H9 (cell line): ENCODE measurements at regions not wholly inside any gene's neighbourhood (a gene's known extent, or its start where the extent isn't known, plus 50 kb on each side); places are given as distances from the start of the nearest gene placed in this dataset.

Experiments
- DNase-seq: peaks from one replicate; pipeline ENCODE4 v3.0.0-alpha.2; 2017
- H2AFZ ChIP-seq: one replicate; pipeline ENCODE4 v1.6.1; 2013; ENCODE audit warnings: mild to moderate bottlenecking, low read length, control low read depth, moderate library complexity
- H2AK5ac ChIP-seq: 2 replicates; pipeline ENCODE4 v1.6.1; 2013; ENCODE audit warnings: low read length, control low read depth, mixed read lengths; ENCODE audit not compliant: insufficient read length
- H2BK120ac ChIP-seq: one replicate; pipeline ENCODE4 v1.6.1; 2013; ENCODE audit warnings: low read depth, mild to moderate bottlenecking, low read length, control low read depth, inconsistent platforms; ENCODE audit not compliant: poor library complexity, severe bottlenecking
- H2BK12ac ChIP-seq: 2 replicates; pipeline ENCODE4 v1.6.1; 2013; ENCODE audit warnings: low read length, control low read depth, mixed read lengths, low read depth; ENCODE audit not compliant: insufficient read length
- H2BK15ac ChIP-seq: 2 replicates; pipeline ENCODE4 v1.6.1; 2013; ENCODE audit warnings: low read depth, low read length, control low read depth
- H2BK20ac ChIP-seq: one replicate; pipeline ENCODE4 v1.6.1; 2013; ENCODE audit warnings: low read depth, mild to moderate bottlenecking, low read length, control low read depth, inconsistent platforms; ENCODE audit not compliant: poor library complexity, severe bottlenecking
- H2BK5ac ChIP-seq: 2 replicates; pipeline ENCODE4 v1.6.1; 2013; ENCODE audit warnings: low read length, control low read depth, mixed read lengths; ENCODE audit not compliant: insufficient read length
- H3K14ac ChIP-seq: 2 replicates; pipeline ENCODE4 v1.6.1; 2013; ENCODE audit warnings: low read length, control low read depth; ENCODE audit not compliant: insufficient read depth
- H3K18ac ChIP-seq: 2 replicates; pipeline ENCODE4 v1.6.1; 2013; ENCODE audit warnings: low read depth, mild to moderate bottlenecking, mixed read lengths, low read length, control low read depth; ENCODE audit not compliant: insufficient read length
- H3K23ac ChIP-seq: 2 replicates; pipeline ENCODE4 v1.6.1; 2013; ENCODE audit warnings: low read length, control low read depth, mixed read lengths, low read depth; ENCODE audit not compliant: insufficient read length
- H3K23me2 ChIP-seq: 2 replicates; pipeline ENCODE4 v1.6.1; 2013; ENCODE audit warnings: low read depth, mild to moderate bottlenecking, mixed read lengths, low read length, control low read depth; ENCODE audit not compliant: insufficient read length, poor library complexity, severe bottlenecking
- H3K27ac ChIP-seq: 2 replicates; pipeline ENCODE4 v1.5.1; 2013; ENCODE audit warnings: low read length, control low read depth, mixed read lengths, low read depth; ENCODE audit not compliant: insufficient read length
- H3K27me3 ChIP-seq: 2 replicates; pipeline ENCODE4 v1.6.1; 2013; ENCODE audit warnings: low read length, control low read depth, inconsistent platforms; ENCODE audit not compliant: insufficient read depth
- H3K4ac ChIP-seq: 2 replicates; pipeline ENCODE4 v1.6.1; 2013; ENCODE audit warnings: low read depth, mild to moderate bottlenecking, control low read depth, inconsistent platforms, low read length, moderate library complexity
- H3K4me1 ChIP-seq: 2 replicates; pipeline ENCODE4 v1.6.1; 2013; ENCODE audit warnings: low read length, control low read depth, inconsistent platforms; ENCODE audit not compliant: insufficient read depth
- H3K4me2 ChIP-seq: 2 replicates; pipeline ENCODE4 v1.6.1; 2013; ENCODE audit warnings: low read length, control low read depth, mixed read lengths; ENCODE audit not compliant: insufficient read length, insufficient read depth
- H3K56ac ChIP-seq: 2 replicates; pipeline ENCODE4 v1.6.1; 2013; ENCODE audit warnings: low read depth, mild to moderate bottlenecking, mixed read lengths, low read length, control low read depth; ENCODE audit not compliant: insufficient read length
- H3K79me1 ChIP-seq: 2 replicates; pipeline ENCODE4 v1.6.1; 2013; ENCODE audit warnings: low read depth, mild to moderate bottlenecking, moderate library complexity, low read length, control low read depth, inconsistent platforms; ENCODE audit not compliant: insufficient read depth, poor library complexity, severe bottlenecking
- H3K79me2 ChIP-seq: 2 replicates; pipeline ENCODE4 v1.6.1; 2013; ENCODE audit warnings: low read length, control low read depth, inconsistent platforms; ENCODE audit not compliant: insufficient read depth
- H3K9ac ChIP-seq: 2 replicates; pipeline ENCODE4 v1.6.1; 2013; ENCODE audit warnings: low read length, control low read depth, mixed read lengths; ENCODE audit not compliant: insufficient read length; ENCODE audit errors: extremely low read depth
- H3K9me3 ChIP-seq: one replicate; pipeline ENCODE4 v1.6.1; 2013; ENCODE audit warnings: low read depth, low read length, inconsistent platforms; ENCODE audit not compliant: control insufficient read depth
- H3T11ph ChIP-seq: one replicate; pipeline ENCODE4 v1.6.1; 2013; ENCODE audit warnings: mild to moderate bottlenecking, low read length, control low read depth, inconsistent platforms
- H4K20me1 ChIP-seq: one replicate; pipeline ENCODE4 v1.6.1; 2013; ENCODE audit not compliant: control insufficient read depth, insufficient read length, insufficient read depth
- H4K5ac ChIP-seq: 2 replicates; pipeline ENCODE4 v1.6.1; 2013; ENCODE audit warnings: low read depth, mild to moderate bottlenecking, mixed read lengths, low read length, control low read depth; ENCODE audit not compliant: insufficient read length
- H4K8ac ChIP-seq: replicated peaks from 2 replicates; pipeline ENCODE4 v1.6.1; 2013; ENCODE audit warnings: low read length, control low read depth, mixed read lengths, low read depth; ENCODE audit not compliant: insufficient read length
- H4K91ac ChIP-seq: 2 replicates; pipeline ENCODE4 v1.6.1; 2013; ENCODE audit warnings: low read depth, mild to moderate bottlenecking, moderate library complexity, mixed read lengths, low read length, control low read depth; ENCODE audit not compliant: insufficient read length
- H3K27ac Mint-ChIP-seq, 3 experiments: 2 replicates in 2 of 3; 3 replicates in 1 of 3; pipeline ENCODE4 v1.8.0; 2020 to 2021; ENCODE audit warnings: mixed read lengths in 3 of 3, mild to moderate bottlenecking in 1 of 3, moderate library complexity in 1 of 3
- H3K27me3 Mint-ChIP-seq: 2 replicates; pipeline ENCODE4 v1.8.0; 2021; ENCODE audit warnings: low read depth, mild to moderate bottlenecking, moderate library complexity, mixed read lengths
- H3K36me3 Mint-ChIP-seq, 3 experiments: 2 replicates in 2 of 3; 3 replicates in 1 of 3; pipeline ENCODE4 v1.8.0; 2020 to 2021; ENCODE audit warnings: low read depth in 3 of 3, mixed read lengths in 3 of 3; ENCODE audit not compliant: insufficient read depth in 1 of 3
- H3K4me1 Mint-ChIP-seq, 2 experiments: 2 replicates each; pipeline ENCODE4 v1.8.0; 2020; ENCODE audit warnings: mixed read lengths in 2 of 2
- H3K4me3 Mint-ChIP-seq, 2 experiments: 2 replicates in 1 of 2; 3 replicates in 1 of 2; pipeline ENCODE4 v1.8.0; 2020 to 2021; ENCODE audit warnings: mild to moderate bottlenecking in 2 of 2, mixed read lengths in 2 of 2, moderate library complexity in 1 of 2
- H3K9me3 Mint-ChIP-seq, 2 experiments: 2 replicates in 1 of 2; 3 replicates in 1 of 2; pipeline ENCODE4 v1.8.0; 2020; ENCODE audit warnings: mild to moderate bottlenecking in 2 of 2, mixed read lengths in 2 of 2, moderate library complexity in 1 of 2
- CTCF ChIP-seq: fragments of 200-600 bp; sonication (generic); conservative IDR thresholded peaks from 3 replicates; pipeline ENCODE4 v1.8.0; 2021; ENCODE audit warnings: antibody characterized with exemption, mild to moderate bottlenecking
- WGBS: extraction: QIAGEN DNeasy Blood & Tissue Kit; methylation state at CpG from one replicate; pipeline ENCODE4 v1.1.7; 2013; ENCODE audit warnings: missing lambda C conversion rate, low lambda C conversion rate, mixed read lengths; ENCODE audit not compliant: insufficient read length; ENCODE audit errors: extremely low coverage; 5-methylcytosine and 5-hydroxymethylcytosine counted together

DNA sequence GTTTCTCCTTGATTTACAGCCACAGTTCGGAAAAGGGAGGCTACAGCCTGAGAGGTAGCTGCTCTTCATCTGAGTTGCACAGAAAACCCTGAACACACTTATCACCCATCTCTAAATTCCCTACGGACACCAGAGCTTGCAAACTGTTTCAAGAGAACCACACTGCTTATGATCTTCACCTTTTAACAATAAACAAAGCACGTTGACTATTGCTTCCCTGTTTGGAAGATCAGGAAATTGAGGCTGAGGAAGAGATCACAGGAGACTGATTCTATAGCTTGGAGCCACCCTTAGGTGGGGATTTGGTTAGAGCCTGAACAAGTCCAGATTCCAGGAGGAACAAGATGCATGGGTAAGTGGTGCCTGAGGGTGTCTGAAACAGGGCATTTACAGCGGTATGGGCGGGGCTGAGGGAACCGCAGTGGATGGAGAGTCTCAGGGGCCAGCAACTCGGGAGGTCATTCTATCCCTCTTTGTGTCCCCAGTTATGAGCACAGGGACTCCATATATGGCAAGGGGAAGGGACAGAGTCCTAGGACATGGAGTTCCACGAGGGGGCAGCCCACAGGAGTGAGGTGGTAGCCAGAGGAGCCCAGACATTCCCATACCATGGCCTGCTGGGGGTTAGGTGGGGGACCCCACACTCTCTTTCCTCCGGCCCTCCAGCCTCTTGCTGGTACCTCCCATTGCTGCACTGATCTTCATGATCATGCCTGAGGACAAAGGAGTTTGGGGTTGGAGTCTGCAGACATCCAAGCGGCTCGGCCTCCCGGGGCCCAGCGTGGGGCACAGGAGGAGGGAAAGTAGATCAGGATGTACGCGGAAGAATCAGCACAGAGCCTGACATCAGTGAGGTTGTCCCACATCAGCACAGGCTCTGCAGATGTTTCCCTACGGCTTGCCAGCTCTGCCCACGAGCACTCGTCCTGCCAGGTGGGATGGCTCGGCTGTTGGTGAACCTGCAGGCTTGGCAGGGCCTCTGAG, 162.3 kb upstream of the ZNF536 start:
- H3K27ac ChIP-seq: no peak overlapping the region
- H3K79me2 ChIP-seq: no peaks in the 10 kb centered on the region
- H3K14ac ChIP-seq: no peak overlapping the region; the same call in 1 of the 2 replicates
- DNase-seq: peak; percentile 26
- no peak overlapping the region for H2BK12ac ChIP-seq
- H3K4me1 ChIP-seq: no peaks in the 10 kb centered on the region
- no peak overlapping the region for H2AK5ac ChIP-seq
- no peaks in the 10 kb centered on the region for H3K23me2 ChIP-seq
- H2AFZ ChIP-seq: no peak overlapping the region
- H3K23ac ChIP-seq: no peak overlapping the region
- H3K27me3 ChIP-seq: no peaks in the 10 kb centered on the region
- no peak overlapping the region for H3K4ac ChIP-seq
- H4K8ac ChIP-seq: no peak overlapping the region
- TF ChIP-seq CTCF: peak; percentile 31; the same call in 2 of the 3 replicates
- H2BK15ac ChIP-seq: no peak overlapping the region
- Mint-ChIP-seq H3K4me3 (no peak overlapping the region), H3K36me3 (no peaks in the 10 kb centered on the region; a peak in 1 of 7 replicates), H3K27me3 (peaks cover 3% of the 10 kb centered on the region), H3K4me1 (peaks cover 4 to 9% of the 10 kb centered on the region in 2 experiments; a peak in 3 of 4 replicates), H3K27ac (peak overlapping the region in 1 of 3 experiments; percentile 21; a peak in 1 of 7 replicates), H3K9me3 (peaks cover 0 to 3% of the 10 kb centered on the region in 2 experiments; a peak in 4 of 5 replicates)
- no peak overlapping the region for H2BK5ac ChIP-seq
- no peak overlapping the region for H2BK120ac ChIP-seq
- H3K4me2 ChIP-seq: no peak overlapping the region
- H3T11ph ChIP-seq: no peak overlapping the region
- no peaks in the 10 kb centered on the region for H3K79me1 ChIP-seq
- no peaks in the 10 kb centered on the region for H3K9me3 ChIP-seq
- WGBS: no CpG with 5 or more reads among the region's 19 CpGs
- H4K91ac ChIP-seq: no peak overlapping the region
- no peak overlapping the region for H3K9ac ChIP-seq
- no peak overlapping the region for H3K18ac ChIP-seq
- H4K20me1 ChIP-seq: no peaks in the 10 kb centered on the region
- H2BK20ac ChIP-seq: no peak overlapping the region
- no peak overlapping the region for H4K5ac ChIP-seq
- H3K56ac ChIP-seq: no peak overlapping the region
